Activated CD8-positive, alpha-beta memory T cell treated with anti-CD3 and anti-CD28 coated beads for 48 hours (primary cell): ENCODE measurements at regions not wholly inside any gene's neighbourhood (a gene's known extent, or its start where the extent isn't known, plus 50 kb on each side); places are given as distances from the start of the nearest gene placed in this dataset.
"Not testable (repeated sequence)": the region's sequence is repeated elsewhere in the genome, so short reads cannot be mapped to it uniquely, and the experiment has no call there.

Experiments
- DNase-seq, 3 experiments: peaks; one replicate each; pipeline ENCODE4 v3.0.0-alpha.2; 2020; ENCODE audit warnings: low read depth in 2 of 3, low spot score in 2 of 3

GRCh38 chr11:71129624-71130023 is 122.8 kb downstream of the SHANK2 start:
- no peak for DNase-seq

- no peak for DNase-seq
These were observed 124.6 kb downstream of the SHANK2 start for GRCh38 chr11:71127806-71128205.

- not testable (repeated sequence) for DNase-seq
These were observed 126.0 kb downstream of the SHANK2 start for GRCh38 chr11:71126401-71126800.

GRCh38 chr11:71125150-71125549 is 127.2 kb downstream of the SHANK2 start:
- DNase-seq: no peak

GRCh38 chr11:71124127-71124526 is 128.2 kb downstream of the SHANK2 start:
- no peak for DNase-seq

- no peak for DNase-seq
These were observed 131.9 kb downstream of the SHANK2 start for GRCh38 chr11:71120471-71120896.

GRCh38 chr11:71119656-71120269 is 132.6 kb downstream of the SHANK2 start:
- DNase-seq: no peak

GRCh38 chr11:71118671-71119250 is 133.6 kb downstream of the SHANK2 start:
- DNase-seq: no peak

- DNase-seq: no peak
These were observed 135.1 kb downstream of the SHANK2 start for GRCh38 chr11:71117311-71117710.

GRCh38 chr11:71116693-71117040 is 135.7 kb downstream of the SHANK2 start:
- DNase-seq: no peak

- DNase-seq: no peak
These were observed 136.3 kb downstream of the SHANK2 start for GRCh38 chr11:71115770-71116692.

GRCh38 chr11:71114124-71114851 is 138.1 kb downstream of the SHANK2 start:
- DNase-seq: no peak

- no peak for DNase-seq
These were observed 139.4 kb downstream of the SHANK2 start for GRCh38 chr11:71112990-71113389.

- no peak for DNase-seq
These were observed 139.9 kb downstream of the SHANK2 start for GRCh38 chr11:71112454-71112853.

- no peak for DNase-seq
These were observed 142.8 kb downstream of the SHANK2 start for GRCh38 chr11:71109586-71109985.

- DNase-seq: no peak
These were observed 143.2 kb downstream of the SHANK2 start for GRCh38 chr11:71109186-71109585.

GRCh38 chr11:71108013-71108865 is 144.1 kb downstream of the SHANK2 start:
- DNase-seq: no peak

GRCh38 chr11:71106671-71107070 is 145.7 kb downstream of the SHANK2 start:
- DNase-seq: no peak

- DNase-seq: no peak
These were observed 149.1 kb downstream of the SHANK2 start for GRCh38 chr11:71103266-71103665.

GRCh38 chr11:71102251-71102995 is 150.0 kb downstream of the SHANK2 start:
- no peak for DNase-seq
